Activated CD4-positive, alpha-beta T cell treated with anti-CD3 and anti-CD28 coated beads, Interleukin-10, Interleukin-2, amounts not matched to agents 100 ng/mL and 50 ng/mL, durations not matched to agents 16 hours and 8 hours (primary cell): ENCODE measurements at regions not wholly inside any gene's neighbourhood (a gene's known extent, or its start where the extent isn't known, plus 50 kb on each side); places are given as distances from the start of the nearest gene placed in this dataset.

ENCODE experiments used
- DNase-seq: peaks from one replicate; pipeline ENCODE4 v3.0.0-alpha.2; 2020

GRCh38 chr7:22962775-22963350 lies 51.1 kb downstream of the HYCC1 start:
- no peak for DNase-seq

DNA sequence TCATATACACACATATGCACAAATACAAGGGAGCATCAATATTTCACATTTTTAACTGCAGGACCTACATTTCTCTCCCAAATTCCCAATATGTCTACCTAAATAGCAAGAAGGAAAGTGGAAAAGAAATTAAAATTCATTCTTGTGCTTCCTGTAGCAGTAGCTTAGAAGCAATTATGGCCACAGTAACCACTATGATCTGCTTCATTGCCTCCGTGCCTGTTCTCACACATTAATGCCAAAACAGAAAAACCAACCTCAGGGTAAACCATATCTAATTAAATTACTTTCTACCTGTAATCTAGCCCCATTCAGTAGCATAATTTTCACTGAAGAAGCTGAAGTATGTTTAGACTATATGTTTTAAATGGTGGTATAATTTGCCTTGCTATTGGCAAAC lies 55.2 kb downstream of the HYCC1 start:
- no peak for DNase-seq

DNA sequence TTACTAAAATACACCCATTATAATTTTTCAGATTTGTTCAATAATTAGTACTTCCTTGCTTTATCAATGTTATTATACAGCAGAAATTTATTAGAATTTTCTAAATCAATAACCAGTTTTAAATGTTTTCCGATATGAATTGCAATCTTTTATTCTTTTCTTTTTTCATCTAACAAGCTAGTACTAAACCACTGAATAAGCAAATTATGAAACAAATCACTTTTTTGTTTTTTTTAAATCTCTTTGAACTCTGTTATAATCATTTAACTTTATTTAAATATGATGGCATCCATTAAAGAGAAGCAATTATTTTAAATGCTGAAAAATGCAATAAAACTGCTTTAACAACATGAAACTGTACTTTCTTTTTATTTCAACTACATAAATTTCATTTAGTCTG lies 59.7 kb downstream of the HYCC1 start:
- no peak for DNase-seq

DNA sequence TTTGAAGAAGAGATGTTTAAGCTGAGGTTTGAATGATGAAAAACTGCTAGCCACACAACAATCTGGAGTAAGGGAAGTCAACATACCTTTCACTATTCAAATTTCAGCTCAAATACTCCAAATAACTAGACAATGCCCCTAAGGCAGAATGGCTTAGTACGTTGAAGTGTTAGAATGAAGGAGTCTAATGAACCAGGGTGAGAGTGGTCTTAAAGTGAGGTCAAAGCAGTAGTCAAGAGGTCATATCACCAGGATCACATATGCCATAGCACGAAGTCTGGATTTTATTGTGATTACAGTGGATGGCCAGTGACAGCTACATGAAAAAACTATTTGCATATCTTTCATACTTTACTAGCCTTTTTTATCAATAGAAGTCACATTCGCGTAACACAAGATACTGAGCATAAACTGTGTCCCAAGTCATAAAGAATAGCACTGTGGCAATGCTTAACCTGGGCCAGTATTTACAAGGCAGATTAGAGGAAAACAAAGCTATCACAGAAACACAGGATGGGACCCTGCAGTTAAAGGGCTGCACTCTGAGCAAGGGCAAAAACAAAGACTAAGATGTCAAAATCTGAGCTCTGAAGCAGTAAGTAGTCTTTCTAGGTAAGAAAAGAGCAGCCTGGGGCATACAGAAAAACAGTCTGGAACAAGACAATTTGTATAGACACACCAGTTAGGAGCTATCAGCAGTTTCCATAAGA lies 61.5 kb downstream of the HYCC1 start:
- no peak for DNase-seq

DNA sequence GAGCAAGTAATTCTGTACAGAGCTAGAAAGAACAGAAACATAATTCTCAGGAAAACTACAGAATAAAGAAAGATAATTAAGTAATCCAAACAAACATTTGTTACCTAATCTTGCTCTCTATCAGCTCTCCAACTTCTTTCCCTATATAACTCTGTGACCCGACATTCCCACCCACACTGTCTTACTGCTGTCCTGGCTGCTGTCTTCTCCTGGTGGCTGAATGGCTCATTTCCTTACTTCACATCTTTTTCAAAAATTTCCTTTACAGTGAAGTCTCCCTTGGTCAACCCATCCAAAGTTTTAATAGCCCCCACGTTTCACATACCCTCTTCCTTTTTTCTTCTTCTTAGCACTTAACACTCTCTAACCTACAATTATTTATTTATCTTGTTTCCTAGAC lies 64.0 kb downstream of the HYCC1 start:
- DNase-seq, result no peak

GRCh38 chr7:22949221-22949620 lies 64.7 kb downstream of the HYCC1 start:
- DNase-seq, result no peak

DNA sequence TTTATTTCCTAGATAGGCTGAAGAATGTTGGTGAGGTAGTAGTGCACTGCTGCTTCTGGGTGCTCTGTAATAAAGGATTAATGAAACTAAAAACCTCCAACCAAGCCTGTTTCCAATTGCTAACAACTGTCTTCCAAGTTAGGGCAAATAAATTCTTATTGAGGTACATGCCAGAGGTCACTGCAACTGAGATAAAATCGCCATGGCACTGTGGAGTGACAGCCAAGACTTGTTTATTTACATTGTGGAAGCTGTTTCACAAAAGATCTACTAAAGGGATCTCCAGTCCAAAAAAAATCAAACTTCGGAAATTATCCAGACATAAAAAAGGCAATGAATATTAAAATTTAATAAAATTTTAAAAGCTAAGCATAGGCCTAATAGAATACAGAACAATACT lies 65.2 kb downstream of the HYCC1 start:
- DNase-seq, result no peak

DNA sequence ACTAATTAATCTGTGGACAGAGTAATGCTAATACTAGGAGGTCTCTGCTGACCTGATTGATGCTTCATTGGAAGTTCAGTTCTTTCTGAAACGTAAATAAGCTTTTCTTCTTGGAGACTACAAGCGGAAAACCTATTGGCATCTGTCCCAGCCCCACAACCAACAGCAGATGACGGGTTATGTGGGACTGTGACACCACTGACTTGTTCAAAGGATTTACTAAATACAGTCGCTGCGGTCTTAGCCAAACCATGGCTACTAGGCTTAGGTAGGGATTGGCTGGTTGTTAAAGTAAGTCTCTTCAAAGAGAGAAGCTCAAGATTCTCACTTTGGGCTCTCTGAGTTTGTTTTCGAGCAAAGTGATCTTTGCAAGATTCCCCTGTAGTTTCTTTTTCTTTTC lies 68.3 kb downstream of the HYCC1 start:
- no peak for DNase-seq

GRCh38 chr7:22944510-22944909 lies 69.4 kb downstream of the HYCC1 start:
- no peak for DNase-seq

DNA sequence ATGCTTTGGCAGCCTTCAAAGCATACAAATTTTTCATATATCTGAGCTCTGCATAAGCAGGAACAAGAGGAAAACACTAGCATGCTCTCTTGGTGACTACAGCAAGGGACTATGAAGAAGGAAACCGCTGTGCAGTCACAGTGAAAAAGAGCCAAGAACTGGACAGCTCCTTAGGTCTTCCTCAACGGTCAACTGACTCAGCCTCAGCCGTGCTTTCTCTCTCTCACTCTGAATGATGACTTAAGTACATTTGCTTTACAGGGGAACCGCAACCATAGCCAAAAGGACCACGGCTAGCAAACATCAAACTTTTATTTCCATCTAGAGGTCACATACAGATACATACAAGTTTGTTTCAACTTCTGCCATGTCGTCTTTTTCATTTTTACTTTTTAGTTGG lies 69.9 kb downstream of the HYCC1 start:
- no peak for DNase-seq

GRCh38 chr7:22942191-22942590 lies 71.7 kb downstream of the HYCC1 start:
- no peak for DNase-seq

GRCh38 chr7:22939842-22940241 lies 74.1 kb downstream of the HYCC1 start:
- DNase-seq, result no peak

- no peak for DNase-seq
These were observed 76.0 kb downstream of the HYCC1 start for GRCh38 chr7:22937946-22938345.

DNA sequence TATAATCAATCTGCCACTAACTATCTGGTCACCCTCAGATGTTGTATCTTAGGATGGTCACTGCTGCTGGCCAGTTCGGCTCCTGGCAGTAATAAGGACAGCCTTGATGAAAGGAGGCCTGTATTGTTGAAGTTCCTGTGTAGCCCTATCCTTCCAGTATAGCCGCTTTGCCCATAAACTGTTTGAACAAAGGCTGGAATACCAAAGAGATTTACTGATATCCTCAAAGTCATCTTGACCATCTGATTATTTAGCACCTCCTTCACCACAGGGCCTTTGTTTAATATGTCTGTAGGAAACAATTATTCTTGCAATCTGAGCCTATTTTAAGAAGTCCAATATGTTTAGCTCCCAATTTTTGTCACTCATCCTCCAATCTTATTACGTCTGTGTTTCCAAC lies 77.7 kb downstream of the HYCC1 start:
- no peak for DNase-seq

DNA sequence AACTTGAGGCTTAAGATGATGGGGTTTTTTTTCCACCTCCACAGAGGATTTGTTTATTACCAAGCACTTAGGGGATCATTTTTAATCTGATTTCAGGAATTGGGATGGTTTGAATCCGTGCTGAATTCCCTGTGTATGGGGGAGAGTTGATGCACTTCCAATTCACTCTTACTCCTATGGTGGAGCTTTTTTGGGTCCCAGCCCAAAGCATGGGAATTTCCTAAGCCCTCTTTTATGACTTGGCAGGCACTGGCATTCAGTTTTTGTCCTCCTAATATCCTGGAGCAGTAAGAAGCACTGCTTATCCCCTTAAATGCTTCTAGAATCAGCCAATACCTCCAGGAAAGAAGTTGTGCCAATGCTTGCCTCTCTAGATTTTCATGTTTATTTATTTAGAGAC lies 78.7 kb downstream of the HYCC1 start:
- DNase-seq, result no peak

DNA sequence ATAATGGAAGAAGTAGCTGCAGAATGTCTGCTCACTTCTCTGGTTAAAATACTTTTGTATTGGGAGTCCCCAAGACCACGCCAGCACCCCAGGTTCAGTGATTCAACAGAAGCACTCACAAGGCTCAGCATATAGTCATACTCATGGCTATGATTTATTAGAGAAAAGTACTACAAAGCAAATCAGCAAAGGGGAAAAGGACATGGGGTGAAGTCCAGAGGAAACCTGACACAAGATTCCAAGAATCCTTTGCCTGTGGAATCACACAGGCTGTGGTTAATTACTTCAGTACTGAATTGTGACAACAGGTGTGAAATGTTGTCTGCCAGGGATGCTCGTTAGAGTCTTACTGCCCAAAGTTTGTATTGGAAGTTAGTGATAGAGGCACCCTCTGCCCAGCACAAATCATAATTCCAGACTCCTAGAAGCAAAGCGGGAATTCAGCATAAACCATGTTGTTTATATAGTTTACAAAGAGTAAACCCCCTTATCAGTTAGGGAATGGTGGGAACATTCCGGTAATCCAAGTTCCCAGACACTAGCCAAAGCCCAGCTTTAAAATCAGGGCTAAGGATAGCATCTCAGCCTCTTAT lies 79.4 kb downstream of the HYCC1 start:
- DNase-seq, result no peak

DNA sequence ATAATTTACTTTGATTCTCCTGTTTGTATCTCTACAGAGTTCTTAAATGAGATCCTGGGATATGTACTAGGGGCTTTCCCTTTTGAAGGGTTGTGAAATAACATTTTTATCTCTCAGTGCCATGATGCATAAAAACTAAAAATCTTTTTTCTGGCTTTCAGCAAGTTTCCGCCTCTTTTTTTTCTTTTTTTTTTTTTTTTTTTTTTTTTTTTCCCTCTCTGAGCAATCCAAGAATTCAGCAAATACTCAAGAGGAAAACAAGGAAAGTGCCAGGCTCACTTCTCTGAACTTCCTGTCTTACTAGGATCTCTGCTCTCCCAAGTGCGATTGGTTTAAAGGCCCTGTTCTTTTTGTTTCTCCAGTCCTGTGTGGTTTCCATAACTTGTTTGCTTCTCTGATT lies 79.9 kb downstream of the HYCC1 start:
- no peak for DNase-seq

DNA sequence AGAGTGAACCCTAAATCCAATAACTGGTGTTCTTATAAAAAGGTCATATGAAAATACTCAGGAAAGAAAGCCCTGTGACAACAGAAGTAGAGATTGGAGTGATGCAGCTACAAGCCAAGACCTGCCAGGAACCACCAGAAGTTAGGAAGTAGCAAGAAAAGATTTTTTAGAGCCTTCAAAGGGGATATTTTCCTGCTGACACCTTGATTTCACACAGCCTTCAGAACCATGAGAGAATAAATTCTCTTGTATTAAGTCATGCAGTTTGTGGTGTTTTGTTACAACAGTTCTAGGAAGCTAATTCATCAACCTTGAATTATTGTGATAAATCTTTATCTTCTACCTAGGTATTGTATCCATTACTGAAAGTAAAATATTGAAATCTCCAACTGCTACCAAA lies 81.0 kb downstream of the HYCC1 start:
- DNase-seq, result no peak

DNA sequence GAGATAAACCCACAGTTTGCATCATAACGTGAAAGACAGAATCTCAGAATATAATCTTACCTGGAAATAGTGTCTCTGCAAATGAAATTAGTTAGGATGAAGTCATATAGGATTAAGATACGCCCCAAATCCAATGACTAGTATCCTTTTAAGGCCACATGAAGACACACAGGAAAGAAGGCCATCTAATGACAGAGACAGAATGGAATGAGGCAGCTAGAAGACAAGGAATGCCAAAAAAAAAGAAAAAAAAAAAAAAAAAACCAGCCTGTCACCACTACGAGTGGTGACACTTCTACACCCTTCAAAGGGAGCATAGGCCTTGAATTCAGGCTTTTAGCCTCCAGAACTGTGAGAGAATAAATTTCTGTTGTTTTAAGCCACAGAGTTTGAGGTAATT lies 82.9 kb downstream of the HYCC1 start:
- no peak for DNase-seq

- no peak for DNase-seq
These were observed 91.6 kb downstream of the HYCC1 start for GRCh38 chr7:22922307-22922706.

DNA sequence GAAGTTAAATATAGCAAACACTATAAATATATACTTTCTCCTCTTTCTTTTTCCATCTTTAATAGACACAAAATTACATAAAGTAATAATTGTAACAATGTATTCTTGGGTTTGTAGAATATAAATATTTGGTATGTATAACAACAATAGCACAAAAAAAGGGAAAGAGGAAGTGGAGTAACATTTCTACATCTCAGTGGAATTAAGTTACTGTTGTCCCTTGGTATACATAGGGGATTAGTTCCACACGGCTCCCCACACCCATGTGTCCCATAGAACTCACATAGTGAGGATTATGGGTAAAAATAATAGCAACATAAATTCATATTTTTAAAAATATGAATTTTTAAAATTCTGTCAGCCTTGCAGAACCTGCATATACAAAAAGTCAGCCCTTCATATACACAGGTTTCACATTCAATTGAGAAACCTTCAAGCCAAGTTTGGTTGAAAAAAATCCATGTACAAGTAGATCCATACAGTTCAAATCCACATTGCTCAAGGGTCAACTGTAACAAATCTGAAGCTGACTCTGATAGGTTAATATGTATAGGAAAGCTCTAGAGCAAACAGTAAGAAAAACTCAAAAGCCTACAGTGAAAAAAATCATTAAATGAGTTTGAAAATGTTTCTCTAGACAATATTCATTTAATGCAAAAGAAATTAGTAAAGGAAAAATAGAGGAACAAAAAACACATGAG lies 92.4 kb downstream of the HYCC1 start:
- DNase-seq, result no peak

DNA sequence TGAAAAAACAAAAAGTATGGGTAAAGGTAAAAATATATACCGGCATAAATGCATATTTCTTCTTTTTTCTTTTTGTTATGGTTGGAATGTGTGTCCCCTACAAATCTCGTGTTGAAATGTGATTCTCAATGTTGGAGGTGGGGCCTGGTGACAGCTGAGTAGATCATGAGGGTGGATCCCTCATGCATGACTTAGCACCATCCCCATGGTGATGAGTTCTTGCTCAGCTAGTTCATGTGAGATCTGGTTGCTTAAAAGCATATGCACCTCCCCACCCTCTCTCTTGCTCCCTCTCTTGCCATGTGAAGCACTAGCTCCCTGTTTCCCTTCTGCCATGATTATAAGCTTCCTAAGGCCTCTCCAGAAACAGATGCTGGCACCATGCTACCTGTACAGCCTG lies 93.3 kb downstream of the HYCC1 start:
- DNase-seq, result no peak

- DNase-seq, result no peak
These were observed 90.5 kb upstream of the TOMM7 start for GRCh38 chr7:22913158-22913557.

- DNase-seq, result no peak
These were observed 89.2 kb upstream of the TOMM7 start for GRCh38 chr7:22911889-22912288.
